HG02610 (cell line): ENCODE measurements at regions not wholly inside any gene's neighbourhood (a gene's known extent, or its start where the extent isn't known, plus 50 kb on each side); places are given as distances from the start of the nearest gene placed in this dataset.
"Not testable (repeated sequence)": the region's sequence is repeated elsewhere in the genome, so short reads cannot be mapped to it uniquely, and the experiment has no call there.

Source experiments
- ATAC-seq: cut with Tn5 transposase; IDR thresholded peaks from one replicate; pipeline ENCODE4 v1.9.1; 2021; ENCODE audit warnings: mild to moderate bottlenecking, moderate library complexity; ENCODE audit not compliant: unreplicated experiment

- ATAC-seq: not testable (repeated sequence)
Observed at GRCh38 chr10:87300163-87300562, 57.4 kb upstream of the NUTM2D start.

- ATAC-seq: peak; percentile 93
Observed at GRCh38 chr10:87301466-87302115, 56.0 kb upstream of the NUTM2D start.

- not testable (repeated sequence) for ATAC-seq
Observed at GRCh38 chr10:87302132-87302531, 55.4 kb upstream of the NUTM2D start.

GRCh38 chr10:87303707-87304106, 53.8 kb upstream of the NUTM2D start:
- ATAC-seq: not testable (repeated sequence)

GRCh38 chr10:87306681-87307080, 50.9 kb upstream of the NUTM2D start:
- ATAC-seq: not testable (repeated sequence)
